ENCODE measurements at regions not wholly inside any gene's neighbourhood (a gene's known extent, or its start where the extent isn't known, plus 50 kb on each side); places are given as distances from the start of the nearest gene placed in this dataset.

- no peak overlapping the region for H3K9ac ChIP-seq (replicated peaks; ENCODE audit: extremely low read depth, insufficient read depth, low read length)
- peaks cover 0 to 2% of the 10 kb centered on the region in 2 experiments for H3K27me3 ChIP-seq (ENCODE audit: control insufficient read depth in 2 of 2, insufficient read depth in 2 of 2, low read length in 2 of 2)
- ChIA-PET POLR2A (no interaction called here), CTCF (interaction anchor here (0.9 kb wide), 1 partner anchor 15 kb away, joined by 3 read pairs; no protein-coding TSS in a partner anchor)
- no peaks in the 10 kb centered on the region for H3K4me1 ChIP-seq (ENCODE audit: control insufficient read depth, extremely low read depth, insufficient read depth, low read length)
- no peaks in the 10 kb centered on the region for H3K79me2 ChIP-seq (ENCODE audit: control insufficient read depth, insufficient read depth, low read length)
- H3K9me3 ChIP-seq (replicated peaks; ENCODE audit: control insufficient read depth, insufficient read depth, low read length), result no peaks in the 10 kb centered on the region
- dilution Hi-C loops (cut with MboI; ENCODE audit: extremely low pct_ligation_motif_present, low sequenced_read_pairs), result no loop called here
- TF ChIP-seq POLR2AphosphoS5 (IDR thresholded peaks at IDR 0.05; ENCODE audit: insufficient read depth, low read depth, low read length) (no peak), CTCF (IDR thresholded peaks at IDR 0.05; ENCODE audit: extremely low read depth in 1 of 2, insufficient read depth in 1 of 2, low read depth in 1 of 2, low read length in 2 of 2) (no peak), JUN (IDR thresholded peaks at IDR 0.05; ENCODE audit: borderline replicate concordance, insufficient read depth, insufficient read length, low read depth) (no peak), FOS (IDR thresholded peaks at IDR 0.05; ENCODE audit: borderline replicate concordance, insufficient read depth, low read length) (no peak), MYC (IDR thresholded peaks at IDR 0.05; ENCODE audit: low read depth, low read length) (no peak), MAX (IDR thresholded peaks at IDR 0.05; ENCODE audit: insufficient read depth, insufficient read length) (no peak), EZH2 (IDR thresholded peaks at IDR 0.05; ENCODE audit: borderline replicate concordance, low read depth, low read length, severe bottlenecking) (no peak), POLR2A (IDR thresholded peaks at IDR 0.05; ENCODE audit: low read depth, low read length) (no peak), GATA2 (IDR thresholded peaks at IDR 0.05; ENCODE audit: insufficient read depth, insufficient read length, low read depth, low read length) (no peak)
- FAIRE-seq, result no peak
- no peaks in the 10 kb centered on the region for H3K36me3 ChIP-seq (ENCODE audit: control insufficient read depth in 2 of 2, extremely low read depth in 1 of 2, insufficient read depth in 2 of 2, low read length in 2 of 2)
- H4K20me1 ChIP-seq (replicated peaks; ENCODE audit: control insufficient read depth, extremely low read depth, insufficient read depth, low read length), result no peaks in the 10 kb centered on the region
- no peak overlapping the region for H3K27ac ChIP-seq (ENCODE audit: insufficient read depth, low read depth, low read length)
- intact Hi-C loops (cut with micrococcal nuclease), result no loop called here
- no peak overlapping the region for H3K4me3 ChIP-seq (replicated peaks in 1 of 3; ENCODE audit: insufficient read depth in 1 of 3, low read depth in 1 of 3, low read length in 3 of 3)
- BruUV-seq (replicated peaks), result no TSS peak
- H3K9me1 ChIP-seq (replicated peaks; ENCODE audit: control insufficient read depth, extremely low read depth, insufficient read depth, low read length), result no peaks in the 10 kb centered on the region
- no peak overlapping the region for H3K4me2 ChIP-seq (ENCODE audit: insufficient read depth, low read length)
- no peak overlapping the region for H2AFZ ChIP-seq (ENCODE audit: low read depth, low read length)
- DNase-seq (ENCODE audit: low read depth, low spot score), result no peak
Measured at GRCh38 chr2:12334412-12334966, 382.2 kb upstream of the TRIB2 start.

Measured in endothelial cell of umbilical vein (primary cell).